ENCODE measurements at regions not wholly inside any gene's neighbourhood (a gene's known extent, or its start where the extent isn't known, plus 50 kb on each side); places are given as distances from the start of the nearest gene placed in this dataset.

- no peak for DNase-seq (ENCODE audit: low spot score)
Observed at GRCh38 chr2:120785228-120785966, 49.7 kb downstream of the GLI2 start.

- no peak for DNase-seq (ENCODE audit: low spot score)
Observed at GRCh38 chr2:120786038-120786960, 50.6 kb downstream of the GLI2 start.

DNA sequence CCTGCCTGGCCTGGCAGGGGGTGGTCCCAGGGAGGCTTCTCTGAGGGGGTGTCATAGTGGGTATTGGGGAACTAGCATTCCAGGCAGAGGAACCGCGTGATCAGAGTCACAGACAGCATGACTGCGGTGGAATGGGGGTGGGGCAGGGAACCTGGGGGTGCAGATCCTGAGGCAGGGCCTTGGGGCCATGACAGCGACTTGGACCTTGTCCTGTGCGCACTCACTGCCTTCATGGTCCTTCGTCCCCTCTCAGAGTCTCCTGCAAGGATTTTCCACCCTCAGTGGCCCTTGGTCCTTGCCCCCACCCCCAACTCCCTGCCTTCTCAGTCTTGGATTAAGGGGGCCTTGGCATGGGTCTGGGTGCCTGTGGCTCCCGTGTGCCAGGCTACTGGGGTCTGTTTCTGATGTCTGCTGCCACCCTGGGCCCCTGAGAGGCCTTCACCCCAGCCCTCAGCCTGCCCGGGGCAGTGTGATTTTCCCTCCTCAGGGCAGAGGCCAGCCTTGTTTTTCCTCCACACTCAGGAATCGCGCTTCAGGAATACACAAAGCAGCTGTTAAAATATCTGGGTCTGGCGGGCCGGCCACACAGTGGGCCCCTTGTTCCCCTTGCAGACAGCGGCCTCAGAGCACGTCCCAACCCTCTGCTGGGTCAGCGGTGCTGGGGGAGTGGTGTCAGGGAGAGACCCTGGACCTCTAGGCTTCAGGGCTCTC lies 51.6 kb downstream of the GLI2 start:
- no peak for DNase-seq (ENCODE audit: low spot score)

DNA sequence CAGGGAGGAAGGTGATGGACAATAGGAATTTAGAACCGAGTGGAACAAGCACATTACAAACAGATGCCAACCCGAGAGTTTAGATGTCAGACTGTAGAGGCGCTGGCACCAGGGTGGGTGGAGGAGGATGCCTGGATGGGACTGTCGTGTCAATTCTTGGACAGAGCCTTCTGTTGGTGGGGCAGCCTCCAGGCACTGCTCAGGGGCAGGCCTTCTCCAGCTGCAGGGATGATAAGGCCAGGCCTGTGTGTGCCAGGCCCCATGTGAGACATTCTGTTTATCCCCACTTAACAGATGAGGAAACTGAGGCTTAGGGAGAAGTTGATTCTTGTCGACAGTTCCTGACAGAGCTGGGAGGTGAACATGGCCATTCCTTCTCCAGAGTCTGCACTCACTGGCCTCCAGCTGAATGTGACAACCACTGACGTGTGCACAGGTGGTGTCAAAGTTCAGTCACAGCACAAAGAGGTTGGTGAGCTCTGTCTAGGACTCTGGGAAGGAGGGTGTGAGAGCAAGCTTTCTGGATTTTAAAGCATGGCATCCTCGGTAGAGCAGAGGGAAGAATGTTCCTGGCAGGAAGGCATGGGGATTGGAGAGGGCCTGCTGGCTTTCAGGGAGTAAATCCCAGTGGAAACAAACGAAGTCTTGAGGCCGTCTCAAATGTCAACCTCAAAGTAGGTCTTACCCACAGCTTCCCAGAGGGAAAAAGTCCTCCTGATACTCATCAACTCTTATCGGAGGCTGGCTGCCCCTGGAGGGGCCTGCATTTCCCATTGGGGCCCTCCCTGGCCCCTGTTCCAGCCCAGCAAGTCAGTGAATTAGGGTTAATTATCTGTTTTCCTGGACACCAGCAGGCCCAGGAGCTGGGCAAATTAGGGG lies 52.4 kb downstream of the GLI2 start:
- DNase-seq (ENCODE audit: low spot score), result no peak

GRCh38 chr2:120791243-120791961 lies 55.7 kb downstream of the GLI2 start:
- DNase-seq (ENCODE audit: low spot score), result no peak

- no peak for DNase-seq (ENCODE audit: low spot score)
Observed at GRCh38 chr2:120791962-120792297, 56.3 kb downstream of the GLI2 start.

DNA sequence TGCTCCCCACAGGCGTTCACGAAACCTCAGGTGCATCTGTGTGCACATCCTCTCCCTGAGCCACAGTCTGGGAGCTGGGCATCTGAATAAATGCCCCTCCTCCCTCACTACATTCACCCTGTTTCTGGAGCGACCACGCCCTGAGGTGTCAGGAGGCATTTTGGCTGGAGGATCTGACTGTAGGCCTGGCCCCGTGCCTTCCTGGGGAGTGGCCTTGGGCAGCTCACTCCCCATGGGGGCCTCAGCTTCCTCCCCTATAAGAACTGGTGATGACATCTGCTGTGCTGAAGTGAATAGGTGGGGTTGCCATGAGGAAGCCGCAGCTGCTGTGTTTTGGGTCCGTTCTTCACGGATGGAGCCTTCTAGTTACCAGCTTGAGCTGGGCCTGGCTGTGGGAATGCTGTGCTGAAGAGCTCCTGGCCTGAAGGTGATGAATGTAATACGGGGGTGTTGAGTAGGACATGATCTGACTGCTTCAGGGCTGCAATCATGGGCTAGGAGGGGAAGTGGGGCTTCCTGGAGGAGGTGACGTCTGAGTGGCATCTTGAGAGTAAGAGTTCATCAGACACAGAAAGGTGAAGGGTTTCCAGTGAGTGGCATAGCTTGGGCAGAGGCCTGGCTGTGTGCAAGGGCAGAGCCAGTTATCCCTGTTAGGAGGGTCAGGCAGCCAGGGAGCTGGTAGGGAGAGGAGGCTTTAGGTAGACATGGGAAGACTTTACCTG lies 58.2 kb downstream of the GLI2 start:
- no peak for DNase-seq (ENCODE audit: low spot score)

DNA sequence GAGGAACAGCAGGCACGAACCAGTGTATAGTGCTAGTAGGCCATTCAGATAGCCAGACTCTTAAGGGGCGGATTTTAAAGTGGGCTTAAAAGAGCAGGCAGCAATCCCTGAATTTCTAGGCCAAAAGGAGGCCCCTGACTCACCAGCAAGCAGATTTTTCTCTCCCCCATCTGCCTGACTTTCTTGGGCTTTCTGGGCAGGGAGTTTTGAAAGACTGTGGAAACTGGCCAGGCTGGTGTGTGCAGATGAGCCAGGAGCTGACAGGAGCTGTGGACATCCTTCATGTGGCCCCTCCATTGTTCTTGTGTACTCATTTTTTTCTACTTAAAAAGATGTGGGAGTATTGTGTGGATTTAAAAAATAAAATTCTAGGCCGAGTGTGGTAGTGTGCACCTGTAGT lies 59.0 kb downstream of the GLI2 start:
- DNase-seq (ENCODE audit: low spot score), result no peak

DNA sequence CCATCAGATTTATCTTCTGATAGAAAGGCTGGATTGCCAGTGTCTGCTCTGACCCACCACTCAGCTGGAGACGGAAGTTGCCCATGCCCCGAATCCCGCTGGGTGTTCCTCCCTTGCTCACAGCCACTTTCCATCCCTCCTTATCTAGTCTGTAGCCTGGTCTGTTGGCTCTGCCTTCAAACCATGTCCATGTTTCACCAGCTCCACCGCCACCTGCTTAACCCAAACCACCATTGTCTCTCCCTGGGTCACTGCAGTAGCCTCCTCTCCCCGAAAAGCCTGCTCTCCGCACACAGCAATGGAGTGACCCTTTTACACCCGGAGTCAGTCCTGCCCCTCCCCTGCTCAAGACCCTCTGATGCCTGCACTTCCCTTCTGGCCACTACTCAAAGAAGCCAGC lies 60.4 kb downstream of the GLI2 start:
- DNase-seq (ENCODE audit: low spot score), result no peak

- no peak for DNase-seq (ENCODE audit: low spot score)
Observed at GRCh38 chr2:120797421-120798221, 62.0 kb downstream of the GLI2 start.

- DNase-seq (ENCODE audit: low spot score), result no peak
Observed at GRCh38 chr2:120798567-120799247, 63.0 kb downstream of the GLI2 start.

DNA sequence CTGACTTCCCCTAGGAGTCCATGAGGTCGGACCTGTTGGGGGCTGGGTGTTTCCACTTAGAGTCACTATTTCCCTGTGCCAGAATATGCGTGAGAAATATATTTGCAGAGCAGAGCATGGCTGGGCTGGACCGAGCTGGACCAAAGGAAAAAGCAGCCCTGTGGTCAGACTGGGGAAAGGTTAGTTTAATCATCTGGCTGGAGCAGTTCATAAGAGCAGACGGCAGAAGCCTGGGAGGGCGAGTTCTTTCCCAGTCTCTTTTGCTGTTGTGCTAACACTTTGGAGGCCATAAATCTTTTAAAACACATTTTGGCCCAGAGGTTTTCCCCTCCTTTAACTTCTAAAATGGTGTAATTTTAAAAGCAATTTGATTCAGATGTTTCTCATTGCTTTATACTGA lies 66.5 kb downstream of the GLI2 start:
- no peak for DNase-seq (ENCODE audit: low spot score)

- no peak for DNase-seq (ENCODE audit: low spot score)
Observed at GRCh38 chr2:120802867-120803484, 67.3 kb downstream of the GLI2 start.

GRCh38 chr2:120803764-120804335 lies 68.2 kb downstream of the GLI2 start:
- no peak for DNase-seq (ENCODE audit: low spot score)

- no peak for DNase-seq (ENCODE audit: low spot score)
Observed at GRCh38 chr2:120804459-120804858, 68.8 kb downstream of the GLI2 start.

DNA sequence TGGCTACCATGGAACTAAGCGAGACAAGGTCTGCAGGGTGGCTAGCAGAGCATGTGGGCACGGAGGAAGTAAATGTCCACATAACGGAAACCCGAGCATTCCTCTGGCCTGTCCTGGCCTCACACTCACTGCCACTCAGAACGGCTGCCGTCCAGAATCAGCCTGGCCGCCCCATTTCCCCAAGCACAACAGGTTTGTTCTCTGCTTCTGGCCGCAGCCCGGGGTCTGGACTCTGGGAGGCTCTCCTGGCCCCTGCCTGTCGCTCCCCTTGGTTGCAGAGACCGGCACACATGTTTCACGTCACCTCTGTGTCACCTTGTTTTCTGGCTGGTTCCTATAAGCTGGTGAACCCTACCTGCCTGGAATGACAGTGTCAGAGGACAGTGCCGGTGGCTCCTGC lies 69.3 kb downstream of the GLI2 start:
- no peak for DNase-seq (ENCODE audit: low spot score)

DNA sequence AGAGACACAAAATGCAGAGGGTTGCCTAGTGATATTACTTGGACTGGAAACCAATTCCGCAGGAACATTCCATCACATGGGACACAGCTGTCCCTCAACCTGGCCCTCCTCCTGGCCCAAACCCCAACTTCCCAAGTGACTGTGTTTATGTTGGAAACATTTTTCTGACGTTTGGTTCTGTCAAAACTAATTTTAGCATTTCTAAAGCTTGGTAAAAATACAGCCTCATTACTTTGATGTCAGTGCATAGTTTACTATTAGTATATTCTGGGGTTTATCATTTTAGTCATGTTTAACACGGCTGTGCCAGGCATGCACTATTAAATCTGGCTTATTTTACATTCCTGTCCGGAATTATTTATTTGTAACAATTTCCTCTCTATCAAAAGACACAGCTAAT lies 69.9 kb downstream of the GLI2 start:
- no peak for DNase-seq (ENCODE audit: low spot score)

GRCh38 chr2:120807751-120808150 lies 72.1 kb downstream of the GLI2 start:
- no peak for DNase-seq (ENCODE audit: low spot score)

Measured in globus pallidus (tissue), 1 donor.